Spleen (tissue), 7 donors: ENCODE measurements at regions not wholly inside any gene's neighbourhood (a gene's known extent, or its start where the extent isn't known, plus 50 kb on each side); places are given as distances from the start of the nearest gene placed in this dataset.

Source experiments
- CTCF ChIP-seq, 11 experiments: fragments of 200-600 bp in 7 of 11; fragments of 450-650 bp in 4 of 11; sonication (generic) in 4 of 11; IDR thresholded peaks in 8 of 11; conservative IDR thresholded peaks in 3 of 11; 1 replicate in 7 of 11; 2 replicates in 4 of 11; pipeline versions ENCODE4 v1.4.0 to v1.8.0; 2016 to 2021; ENCODE audit warnings: antibody characterized with exemption in 11 of 11, inconsistent platforms in 4 of 11, mild to moderate bottlenecking in 1 of 11
- POLR2A ChIP-seq, 3 donors: fragments of 450-650 bp; IDR thresholded peaks; one replicate each; pipeline ENCODE4 v1.5.1; 2017; ENCODE audit warnings: antibody characterized with exemption in 3 of 3, mild to moderate bottlenecking in 1 of 3
- donor health status: DM: no; HTN: no; CAD: no; lungs with moderate emphysema.
- donor health status: DM: no; HTN: no; CAD: no.
- donor health status: DM: no; HTN: no; CAD: no.

- TF ChIP-seq CTCF (IDR thresholded peaks at IDR 0.05 in 8 of 11, conservative IDR thresholded peaks at IDR 0.05 in 3 of 11): no peak
- no peak for TF ChIP-seq POLR2A (IDR thresholded peaks at IDR 0.05)
Observed at GRCh38 chr9:80352967-80353366, 781.2 kb downstream of the TLE4 start.
